KBM-7 (cell line): ENCODE measurements at regions not wholly inside any gene's neighbourhood (a gene's known extent, or its start where the extent isn't known, plus 50 kb on each side); places are given as distances from the start of the nearest gene placed in this dataset.

Experiments used
- DNase-seq: peaks from one replicate; pipeline ENCODE4 v3.0.0-alpha.2; 2015
- in situ Hi-C: fragments of 300-500 bp; cut with MboI; formaldehyde crosslinking; loops from 2 replicates; pipeline ENCODE4 v1.14.3; 2020; ENCODE audit warnings: low sequenced_read_pairs, low pct_unique_long_range_greater_than_20kb, mixed read lengths

GRCh38 chr12:107544937-107545336 lies 140.7 kb upstream of the PWP1 start:
- in situ Hi-C loops = no loop called here
- no peak for DNase-seq

GRCh38 chr12:107545737-107546353 lies 139.8 kb upstream of the PWP1 start:
- in situ Hi-C loops = no loop called here
- no peak for DNase-seq

GRCh38 chr12:107547389-107547788 lies 138.2 kb upstream of the PWP1 start:
- DNase-seq = no peak
- in situ Hi-C loops = no loop called here

GRCh38 chr12:107549651-107550480 lies 135.7 kb upstream of the PWP1 start:
- no peak for DNase-seq
- in situ Hi-C loops = no loop called here

GRCh38 chr12:107551434-107551833 lies 134.2 kb upstream of the PWP1 start:
- no peak for DNase-seq
- in situ Hi-C loops = no loop called here

GRCh38 chr12:107552263-107552662 lies 133.3 kb upstream of the PWP1 start:
- DNase-seq = no peak
- in situ Hi-C loops = no loop called here

GRCh38 chr12:107553211-107553765 lies 132.3 kb upstream of the PWP1 start:
- in situ Hi-C loops = no loop called here
- DNase-seq = no peak

- in situ Hi-C loops = no loop called here
- DNase-seq = no peak
Measured at GRCh38 chr12:107554941-107555340, 130.7 kb upstream of the PWP1 start.

- in situ Hi-C loops = no loop called here
- no peak for DNase-seq
Measured at GRCh38 chr12:107557026-107557425, 128.6 kb upstream of the PWP1 start.

- in situ Hi-C loops = no loop called here
- no peak for DNase-seq
Measured at GRCh38 chr12:107557589-107558100, 128.0 kb upstream of the PWP1 start.

GRCh38 chr12:107558141-107558815 lies 127.3 kb upstream of the PWP1 start:
- in situ Hi-C loops = no loop called here

GRCh38 chr12:107558816-107559382 lies 126.7 kb upstream of the PWP1 start:
- DNase-seq = no peak
- in situ Hi-C loops = no loop called here

More at GRCh38 chr12:107558141-107558815, 127.3 kb upstream of the PWP1 start:
- no peak for DNase-seq

GRCh38 chr12:107560165-107560898 lies 125.3 kb upstream of the PWP1 start:
- no peak for DNase-seq
- in situ Hi-C loops = no loop called here

GRCh38 chr12:107560899-107561285 lies 124.7 kb upstream of the PWP1 start:
- DNase-seq = no peak
- in situ Hi-C loops = no loop called here

GRCh38 chr12:107564946-107565345 lies 120.7 kb upstream of the PWP1 start:
- no peak for DNase-seq
- in situ Hi-C loops = no loop called here

- in situ Hi-C loops = no loop called here
Measured at GRCh38 chr12:107565551-107565950, 120.0 kb upstream of the PWP1 start.

GRCh38 chr12:107567876-107568619 lies 117.6 kb upstream of the PWP1 start:
- in situ Hi-C loops = no loop called here

More at GRCh38 chr12:107565551-107565950, 120.0 kb upstream of the PWP1 start:
- no peak for DNase-seq

GRCh38 chr12:107568718-107569117 lies 116.9 kb upstream of the PWP1 start:
- no peak for DNase-seq
- in situ Hi-C loops = no loop called here

More at GRCh38 chr12:107567876-107568619, 117.6 kb upstream of the PWP1 start:
- DNase-seq = no peak
